HK-2 (cell line): ENCODE measurements at regions not wholly inside any gene's neighbourhood (a gene's known extent, or its start where the extent isn't known, plus 50 kb on each side); places are given as distances from the start of the nearest gene placed in this dataset.

ENCODE experiments used
- DNase-seq: peaks from one replicate; pipeline ENCODE4 v3.0.0-alpha.2; 2018; ENCODE audit not compliant: unreplicated experiment

- DNase-seq: no peak
Observed at GRCh38 chr21:19236209-19236608, 832.6 kb upstream of the TMPRSS15 start.

GRCh38 chr21:19237608-19238007, 834.0 kb upstream of the TMPRSS15 start:
- DNase-seq: no peak

- DNase-seq: no peak
Observed at GRCh38 chr21:19239696-19240095, 836.1 kb upstream of the TMPRSS15 start.

DNA sequence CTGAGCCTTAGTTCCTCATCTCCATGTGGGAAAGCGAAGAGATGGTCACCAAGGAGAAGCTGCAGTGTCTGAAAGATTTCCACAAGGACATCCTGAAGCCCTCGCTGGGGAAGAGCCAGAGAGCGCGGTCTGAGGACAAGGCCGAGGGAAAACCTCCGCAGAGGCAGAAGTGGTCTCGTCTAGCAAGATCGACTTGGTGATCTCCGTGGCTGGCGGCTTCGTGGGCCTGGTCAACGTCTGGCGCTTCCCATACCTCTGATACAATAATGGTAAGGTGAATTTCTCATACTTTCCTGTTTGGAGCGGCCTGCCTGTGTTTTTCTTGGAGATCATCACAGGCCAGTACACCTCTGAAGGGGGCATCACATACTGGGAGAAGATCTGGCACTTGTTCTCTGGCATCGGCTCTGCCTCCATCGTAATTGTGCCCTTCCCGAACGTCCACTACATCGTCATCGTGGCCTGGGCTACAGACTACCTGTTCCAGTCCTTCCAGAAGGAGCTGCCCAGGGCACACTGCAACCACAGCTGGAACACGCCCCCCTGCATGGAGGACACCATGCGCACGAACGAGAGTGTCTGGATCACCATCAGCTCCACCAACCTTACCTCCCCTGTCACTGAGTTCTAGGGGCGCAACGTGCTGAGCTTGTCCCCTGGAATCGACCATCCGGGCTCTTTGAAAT, 841.1 kb upstream of the TMPRSS15 start:
- DNase-seq: no peak

GRCh38 chr21:19245188-19245580, 841.6 kb upstream of the TMPRSS15 start:
- DNase-seq: no peak

- no peak for DNase-seq
Observed at GRCh38 chr21:19246018-19246417, 842.4 kb upstream of the TMPRSS15 start.

- DNase-seq: no peak
Observed at GRCh38 chr21:19256934-19257660, 853.5 kb upstream of the TMPRSS15 start.

DNA sequence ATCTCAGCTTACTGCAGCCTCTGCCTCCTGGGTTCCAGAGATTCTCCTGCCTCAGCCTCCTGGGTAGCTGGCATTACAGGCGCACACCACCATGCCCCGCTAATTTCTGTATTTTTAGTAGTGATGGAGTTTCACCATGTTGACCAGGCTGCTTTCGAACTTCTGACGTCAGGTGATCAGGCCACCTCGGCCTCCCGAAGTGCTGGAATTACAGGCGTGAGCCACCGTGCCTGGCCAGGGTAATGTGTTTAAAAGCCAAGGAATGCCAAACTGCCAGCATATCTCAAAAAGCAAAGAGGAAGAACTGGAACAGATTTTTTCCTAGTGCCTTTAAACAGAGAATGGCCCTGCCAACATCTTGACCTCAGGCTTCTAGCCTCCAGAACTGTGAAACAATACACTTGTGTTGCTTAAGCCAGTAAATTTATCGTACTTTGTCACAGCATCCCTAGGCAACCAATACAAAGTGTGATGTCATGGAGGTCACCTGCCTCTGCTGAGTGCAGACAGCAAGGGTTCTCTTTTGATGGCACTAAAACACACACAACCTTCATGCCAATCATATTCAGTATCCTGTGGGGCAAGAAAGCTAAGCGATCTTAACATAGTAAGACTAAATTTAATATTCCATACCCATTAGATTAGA, 858.3 kb upstream of the TMPRSS15 start:
- no peak for DNase-seq

DNA sequence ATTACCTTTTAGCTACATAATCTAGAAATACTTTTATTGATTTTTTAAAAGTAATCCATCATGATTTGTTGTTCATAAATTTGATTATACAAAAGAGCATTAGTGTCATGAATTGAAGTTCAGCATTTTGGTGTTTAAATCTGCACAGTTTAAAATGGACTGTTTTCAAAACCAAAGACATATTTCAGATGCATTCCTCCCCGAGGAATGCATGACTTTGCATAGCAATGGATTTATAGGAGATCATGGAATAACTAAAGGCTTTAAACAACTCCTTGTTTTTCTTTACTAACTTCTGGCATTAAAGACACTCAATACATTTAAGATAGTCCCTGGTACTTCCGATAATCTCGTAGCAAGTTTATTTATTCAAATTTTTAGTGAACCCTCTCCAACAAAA, 863.1 kb upstream of the TMPRSS15 start:
- no peak for DNase-seq

DNA sequence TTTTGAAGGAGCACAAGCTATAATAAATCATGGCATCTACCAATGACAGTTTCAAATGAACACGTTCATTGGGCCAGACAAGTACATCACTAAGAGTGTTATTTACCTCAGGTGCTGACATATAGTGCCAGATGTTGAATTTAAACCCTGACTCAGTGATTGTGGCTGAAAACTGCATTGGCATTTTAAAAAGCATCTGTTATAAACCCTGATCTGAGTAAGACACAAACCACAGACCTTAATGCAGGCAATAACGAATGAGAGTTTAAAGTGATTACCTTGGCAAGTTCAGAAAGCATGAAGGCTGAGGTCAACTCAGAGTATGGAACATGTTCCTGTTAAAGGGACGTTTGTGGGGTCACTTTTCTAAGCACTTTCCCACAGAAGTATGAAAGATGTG, 865.1 kb upstream of the TMPRSS15 start:
- no peak for DNase-seq

- DNase-seq: no peak
Observed at GRCh38 chr21:19275065-19275464, 871.5 kb upstream of the TMPRSS15 start.

- DNase-seq: no peak
Observed at GRCh38 chr21:19276665-19277064, 873.1 kb upstream of the TMPRSS15 start.

DNA sequence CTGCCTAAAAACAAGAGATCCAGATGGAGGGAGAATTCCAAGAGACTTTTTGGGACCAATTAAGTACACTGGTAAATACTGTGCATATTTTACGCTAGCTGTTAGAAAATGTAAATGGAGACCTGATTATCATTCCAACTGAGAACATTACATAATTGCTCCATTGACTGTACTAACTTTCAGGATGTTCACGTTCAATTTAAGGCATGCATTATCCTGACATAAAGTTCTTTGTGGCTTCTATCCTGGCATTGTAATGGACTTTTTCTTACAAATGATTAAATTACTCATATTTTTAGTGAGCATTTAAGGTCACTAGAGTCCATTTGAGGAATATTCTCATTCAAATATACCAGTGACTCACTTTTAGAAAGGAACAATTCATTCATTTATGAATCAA, 883.3 kb upstream of the TMPRSS15 start:
- no peak for DNase-seq

GRCh38 chr21:19290328-19290727, 886.7 kb upstream of the TMPRSS15 start:
- no peak for DNase-seq

DNA sequence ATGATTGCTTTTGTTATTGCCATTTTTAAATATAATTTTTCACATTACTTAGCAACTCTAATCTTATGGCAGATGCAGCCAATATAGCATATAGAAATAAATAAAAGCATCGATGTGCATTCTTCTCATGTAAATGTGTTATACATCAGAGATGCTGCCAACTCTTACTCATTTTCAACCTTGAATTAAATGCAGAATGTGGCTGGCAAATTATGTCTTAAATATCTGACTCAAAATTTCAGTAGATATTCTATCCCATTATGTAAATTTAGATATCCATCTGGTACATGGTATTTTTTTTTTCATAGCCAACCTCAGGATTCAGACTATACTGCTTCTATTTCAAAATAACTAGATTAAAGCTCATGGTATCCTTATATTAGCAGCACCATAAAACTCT, 916.7 kb upstream of the TMPRSS15 start:
- DNase-seq: no peak

GRCh38 chr21:19321688-19322087, 918.1 kb upstream of the TMPRSS15 start:
- no peak for DNase-seq

DNA sequence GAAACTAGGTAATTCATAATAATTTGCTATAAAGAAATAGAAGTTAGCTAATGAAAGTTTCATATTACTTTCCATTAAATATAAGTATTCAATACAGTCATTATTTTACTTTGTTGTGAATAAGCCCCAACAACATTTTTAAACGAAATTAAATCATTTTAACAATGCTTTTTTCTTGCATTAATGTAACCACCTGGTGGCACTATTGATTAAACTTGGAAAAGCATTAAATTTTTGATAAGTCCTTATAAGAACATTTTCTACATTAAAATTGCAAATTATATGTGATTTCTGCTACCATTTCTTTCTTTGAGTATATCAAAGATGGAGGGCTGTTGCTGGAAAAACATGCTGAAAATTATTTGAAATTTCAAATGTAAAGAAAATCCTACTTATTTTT, 918.8 kb upstream of the TMPRSS15 start:
- DNase-seq: no peak

DNA sequence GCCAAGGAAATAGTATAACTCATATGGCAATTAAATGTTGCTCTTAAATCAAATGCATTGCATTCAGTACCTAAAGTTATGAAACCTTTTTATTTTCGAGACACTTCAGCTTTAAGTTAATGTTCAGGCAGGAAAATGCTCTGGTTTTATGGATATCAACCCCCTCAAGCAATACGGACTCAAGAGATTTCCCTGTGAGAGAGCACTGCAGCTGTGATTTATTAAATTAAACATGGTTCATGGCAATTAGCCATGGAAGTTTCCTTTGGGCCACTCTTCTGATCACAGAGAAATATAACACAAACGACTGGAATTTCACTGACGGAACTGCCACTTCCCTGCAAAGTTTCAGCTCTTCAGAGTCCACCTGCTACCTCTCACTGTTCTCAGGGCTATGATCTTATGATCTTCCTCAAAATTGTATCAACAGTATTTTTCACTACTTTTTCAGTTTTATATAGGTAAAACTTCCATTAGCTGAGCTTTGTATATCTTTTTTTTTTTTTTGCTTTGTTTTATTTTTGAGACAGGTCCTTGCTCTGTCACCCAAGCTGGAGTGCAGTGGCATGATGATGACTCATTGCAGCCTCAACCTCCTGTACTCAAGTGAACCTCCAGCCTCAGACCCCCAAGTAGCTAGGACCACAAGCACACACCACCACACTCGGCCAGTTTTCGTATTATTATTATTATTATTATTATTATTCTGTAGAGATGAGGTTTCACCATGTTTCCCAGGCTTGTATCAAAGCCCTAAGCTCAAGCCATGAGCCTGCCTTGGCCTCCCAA, 923.1 kb upstream of the TMPRSS15 start:
- DNase-seq: no peak

DNA sequence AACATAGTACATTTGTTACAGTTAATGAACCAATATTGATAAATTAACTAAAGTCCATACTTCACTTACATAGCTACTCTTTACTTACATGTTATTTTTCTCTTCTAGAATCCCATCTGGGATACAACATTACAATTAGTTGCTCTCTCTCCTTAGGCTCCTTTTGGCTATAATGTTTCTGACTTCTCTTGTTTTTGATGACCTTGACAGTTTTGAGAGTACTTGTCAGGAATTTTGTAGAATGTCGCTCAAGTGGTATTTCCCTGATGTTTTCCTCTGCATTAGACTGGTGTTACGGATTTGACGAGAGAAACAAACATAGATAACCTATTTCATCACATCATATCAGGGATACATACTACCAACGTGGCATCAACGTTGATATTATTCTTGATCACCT, 925.4 kb upstream of the TMPRSS15 start:
- no peak for DNase-seq

DNA sequence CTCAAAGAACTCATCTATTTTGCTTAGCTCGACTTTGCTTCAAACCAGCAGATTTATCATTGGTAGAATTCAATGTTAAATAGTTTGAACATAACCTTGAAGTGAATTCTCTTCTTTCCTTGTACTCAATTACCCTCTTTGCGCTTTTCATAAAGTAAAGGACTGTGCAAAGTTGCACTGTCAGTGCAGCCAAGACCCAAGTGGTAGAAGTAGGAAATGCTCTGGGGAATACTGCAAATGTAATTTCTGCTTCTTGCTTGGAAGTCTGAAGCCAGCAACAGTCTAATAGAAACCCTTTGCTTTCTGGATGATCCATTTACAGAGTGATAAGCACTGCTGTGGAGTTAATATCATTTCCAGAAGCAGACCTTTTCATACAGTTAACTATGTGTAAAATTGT, 936.7 kb upstream of the TMPRSS15 start:
- DNase-seq: no peak

DNA sequence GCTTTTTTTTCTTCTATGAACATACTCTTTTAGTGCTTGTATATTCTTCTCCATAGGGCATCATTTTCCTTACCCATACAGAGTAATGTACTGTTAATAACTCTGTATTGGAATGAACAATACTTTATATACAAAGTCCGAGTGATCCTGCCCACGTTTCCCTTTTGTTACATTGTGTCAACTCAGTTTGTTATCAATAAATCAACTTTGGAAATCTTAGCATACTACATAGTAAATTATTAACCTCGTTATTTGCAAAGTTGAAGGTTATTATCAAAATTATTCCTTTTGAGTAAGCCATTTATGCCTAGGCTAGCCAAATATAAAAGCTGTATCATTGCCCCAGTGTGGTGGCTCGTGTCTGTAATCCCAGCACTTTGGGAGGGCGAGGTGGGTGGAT, 937.4 kb upstream of the TMPRSS15 start:
- DNase-seq: no peak

DNA sequence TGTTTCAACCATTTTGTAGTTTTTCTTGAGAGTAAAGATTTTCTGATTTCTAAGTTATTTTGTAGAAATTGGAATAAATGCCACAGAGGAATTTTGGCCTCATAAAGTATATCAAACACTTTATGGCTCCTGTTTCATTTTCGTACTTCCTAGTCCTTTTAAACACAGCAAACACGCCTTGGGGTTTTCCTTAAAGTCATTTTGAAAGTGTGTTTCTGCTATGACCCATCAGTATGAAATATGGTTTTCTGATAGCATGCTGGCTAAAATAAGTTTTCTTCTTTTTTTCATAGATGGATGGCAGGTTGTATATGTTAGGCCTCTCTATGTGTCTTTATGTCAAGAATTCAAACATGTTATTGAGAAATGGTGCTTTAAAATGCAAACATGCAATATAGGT, 940.1 kb upstream of the TMPRSS15 start:
- DNase-seq: no peak
